DND-41 (cell line): ENCODE measurements at regions not wholly inside any gene's neighbourhood (a gene's known extent, or its start where the extent isn't known, plus 50 kb on each side); places are given as distances from the start of the nearest gene placed in this dataset.

Experiments used
- ATAC-seq: fragments of 200-7000 bp; cut with Tn5 transposase; 3 replicates; pipeline ENCODE4 v1.9.1; 2021; ENCODE audit warnings: low read depth; ENCODE audit not compliant: insufficient read depth
- DNase-seq: peaks from one replicate; pipeline ENCODE4 v3.0.0-alpha.2; 2020
- H2AFZ ChIP-seq: 2 replicates; pipeline ENCODE4 v1.6.0; 2012; ENCODE audit warnings: low read depth, low read length
- H3K27ac ChIP-seq: 2 replicates; pipeline ENCODE4 v1.5.1; 2012; ENCODE audit warnings: low read length, inconsistent platforms
- H3K27me3 ChIP-seq: fragments of 200-600 bp; sonication (generic); 2 replicates; pipeline ENCODE4 v1.6.0; 2012; ENCODE audit warnings: low read length, mild to moderate bottlenecking, inconsistent platforms; ENCODE audit not compliant: insufficient read depth, poor library complexity
- H3K36me3 ChIP-seq: 2 replicates; pipeline ENCODE4 v1.5.1; 2012; ENCODE audit warnings: low read length, inconsistent platforms; ENCODE audit not compliant: insufficient read depth
- H3K4me1 ChIP-seq: 2 replicates; pipeline ENCODE4 v1.5.1; 2012; ENCODE audit warnings: mild to moderate bottlenecking, low read length; ENCODE audit not compliant: insufficient read depth
- H3K4me2 ChIP-seq: 2 replicates; pipeline ENCODE4 v1.6.0; 2012; ENCODE audit warnings: mild to moderate bottlenecking, moderate library complexity, low read length, inconsistent platforms; ENCODE audit not compliant: insufficient read depth
- H3K4me3 ChIP-seq, 2 experiments: fragments of 200-600 bp in 1 of 2; shearing (Covaris generic) in 1 of 2; 2 replicates each; pipeline ENCODE4 v1.5.1; 2012 to 2016; ENCODE audit warnings: inconsistent platforms in 2 of 2, low read length in 2 of 2, mild to moderate bottlenecking in 2 of 2, low read depth in 1 of 2, moderate library complexity in 1 of 2
- H3K79me2 ChIP-seq: 2 replicates; pipeline ENCODE4 v1.6.0; 2012; ENCODE audit warnings: low read length, inconsistent platforms; ENCODE audit not compliant: insufficient read depth
- H3K9ac ChIP-seq: 2 replicates; pipeline ENCODE4 v1.6.0; 2012; ENCODE audit warnings: low read depth, mild to moderate bottlenecking, inconsistent platforms, low read length, moderate library complexity
- H3K9me3 ChIP-seq: 2 replicates; pipeline ENCODE4 v1.5.1; 2012; ENCODE audit warnings: low read length, moderate library complexity, mild to moderate bottlenecking, inconsistent platforms; ENCODE audit not compliant: insufficient read depth, severe bottlenecking
- H4K20me1 ChIP-seq: 2 replicates; pipeline ENCODE4 v1.6.0; 2012; ENCODE audit warnings: low read length; ENCODE audit not compliant: insufficient read depth
- CTCF ChIP-seq: IDR thresholded peaks from 2 replicates; pipeline ENCODE4 v1.5.1; 2012; ENCODE audit warnings: borderline replicate concordance, low read length, moderate library complexity, mild to moderate bottlenecking; ENCODE audit not compliant: poor library complexity, severe bottlenecking; ENCODE audit errors: extremely low read depth
- EZH2 ChIP-seq: IDR thresholded peaks from 3 replicates; pipeline ENCODE4 v1.6.1; 2012; ENCODE audit warnings: borderline replicate concordance, low read depth, mild to moderate bottlenecking, moderate library complexity, low read length, inconsistent platforms; ENCODE audit not compliant: severe bottlenecking

GRCh38 chr9:100927763-100928162, 100.8 kb upstream of the PLPPR1 start:
- Histone ChIP-seq H3K36me3 (no peaks in the 10 kb centered on the region), H3K4me2 (no peak overlapping the region), H3K27me3 (no peaks in the 10 kb centered on the region), H3K4me3 (no peak overlapping the region), H3K9ac (no peak overlapping the region), H3K27ac (no peak overlapping the region), H2AFZ (no peak overlapping the region), H3K79me2 (no peaks in the 10 kb centered on the region), H4K20me1 (no peaks in the 10 kb centered on the region), H3K4me1 (no peaks in the 10 kb centered on the region), H3K9me3 (no peaks in the 10 kb centered on the region)
- TF ChIP-seq EZH2 (no peak), CTCF (no peak)
- ATAC-seq (no peak), DNase-seq (no peak)

DNA sequence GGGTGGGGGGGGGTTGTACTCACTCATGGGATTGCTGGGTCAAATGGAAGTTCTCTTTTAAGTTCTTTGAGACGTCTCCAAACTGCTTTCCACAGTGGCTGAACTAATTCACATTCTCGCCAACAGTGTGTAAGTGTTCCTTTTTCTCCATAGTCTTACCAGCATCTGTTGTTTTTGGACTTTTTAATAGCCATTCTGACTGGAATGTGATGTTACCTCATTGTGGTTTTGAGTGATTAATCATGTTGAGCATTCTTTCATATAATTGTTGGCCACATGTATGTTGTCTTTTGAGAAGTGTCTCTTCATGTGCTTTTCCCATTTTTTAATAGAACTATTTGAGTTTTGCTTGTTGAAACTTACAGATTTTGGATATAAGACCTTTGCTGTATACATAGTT, 94.9 kb upstream of the PLPPR1 start:
- ATAC-seq (no peak), DNase-seq (no peak)
- no peak overlapping the region for H2AFZ ChIP-seq
- H4K20me1 ChIP-seq, result no peaks in the 10 kb centered on the region
- no peaks in the 10 kb centered on the region for H3K79me2 ChIP-seq
- H3K27ac ChIP-seq, result no peak overlapping the region
- H3K4me3 ChIP-seq, result no peak overlapping the region
- H3K9me3 ChIP-seq, result no peaks in the 10 kb centered on the region
- no peak overlapping the region for H3K4me2 ChIP-seq
- TF ChIP-seq CTCF, result no peak
- no peak for TF ChIP-seq EZH2
- H3K9ac ChIP-seq, result no peak overlapping the region
- H3K4me1 ChIP-seq, result no peaks in the 10 kb centered on the region
- H3K27me3 ChIP-seq, result no peaks in the 10 kb centered on the region
- no peaks in the 10 kb centered on the region for H3K36me3 ChIP-seq

DNA sequence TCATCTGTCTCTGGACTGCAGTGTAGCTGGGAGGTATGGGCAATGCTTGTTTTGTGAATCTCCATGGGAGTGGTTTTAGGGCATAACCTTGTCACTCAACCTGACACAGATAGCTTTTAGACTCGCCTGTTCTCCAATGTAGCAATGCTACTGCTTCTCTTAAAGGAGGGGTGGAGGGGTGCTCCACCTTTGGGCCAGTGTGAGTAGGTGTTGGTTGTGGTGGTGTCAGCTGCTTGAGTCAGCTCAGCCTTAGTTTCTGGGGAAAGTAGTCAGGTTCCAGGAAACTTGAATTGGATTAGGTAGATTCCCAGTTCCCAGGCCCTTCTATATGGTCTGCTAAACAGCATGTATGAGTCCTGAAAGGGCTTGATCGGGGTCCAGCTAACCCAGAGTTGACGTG, 91.1 kb upstream of the PLPPR1 start:
- H3K4me1 ChIP-seq, result no peaks in the 10 kb centered on the region
- no peak overlapping the region for H2AFZ ChIP-seq
- H3K36me3 ChIP-seq, result no peaks in the 10 kb centered on the region
- no peaks in the 10 kb centered on the region for H3K9me3 ChIP-seq
- no peak overlapping the region for H3K4me3 ChIP-seq
- H3K27ac ChIP-seq, result no peak overlapping the region
- no peaks in the 10 kb centered on the region for H3K79me2 ChIP-seq
- no peaks in the 10 kb centered on the region for H4K20me1 ChIP-seq
- DNase-seq, result no peak
- TF ChIP-seq CTCF, result no peak
- no peak for TF ChIP-seq EZH2
- no peak overlapping the region for H3K4me2 ChIP-seq
- no peaks in the 10 kb centered on the region for H3K27me3 ChIP-seq
- ATAC-seq, result no peak
- H3K9ac ChIP-seq, result no peak overlapping the region

GRCh38 chr9:100938507-100938906, 90.0 kb upstream of the PLPPR1 start:
- Histone ChIP-seq H3K4me1 (no peaks in the 10 kb centered on the region), H3K4me3 (no peak overlapping the region), H3K27ac (no peak overlapping the region), H3K79me2 (no peaks in the 10 kb centered on the region), H4K20me1 (no peaks in the 10 kb centered on the region), H3K36me3 (no peaks in the 10 kb centered on the region), H3K27me3 (no peaks in the 10 kb centered on the region), H3K4me2 (no peak overlapping the region), H2AFZ (no peak overlapping the region), H3K9ac (no peak overlapping the region), H3K9me3 (no peaks in the 10 kb centered on the region)
- no peak for DNase-seq
- no peak for ATAC-seq
- TF ChIP-seq CTCF, result no peak
- no peak for TF ChIP-seq EZH2
